Fibroblast of mammary gland (primary cell): ENCODE measurements at regions not wholly inside any gene's neighbourhood (a gene's known extent, or its start where the extent isn't known, plus 50 kb on each side); places are given as distances from the start of the nearest gene placed in this dataset.

Source experiments
- DNase-seq: peaks from one replicate; pipeline ENCODE4 v3.0.0-alpha.2; 2010; ENCODE audit warnings: low read depth
- H3K4me3 ChIP-seq: 2 replicates; pipeline ENCODE4 v1.5.1; 2011; ENCODE audit warnings: low read depth, mild to moderate bottlenecking, low read length, moderate library complexity; ENCODE audit not compliant: control insufficient read depth
- CTCF ChIP-seq: conservative IDR thresholded peaks from 2 replicates; pipeline ENCODE4 v1.5.1; 2011; ENCODE audit warnings: low read depth, low read length, inconsistent platforms; ENCODE audit not compliant: control insufficient read depth, insufficient read depth

GRCh38 chr12:108410689-108411088 is 71.6 kb upstream of the CMKLR1 start:
- no peak overlapping the region for H3K4me3 ChIP-seq
- DNase-seq: no peak
- no peak for TF ChIP-seq CTCF

- no peak for DNase-seq
- H3K4me3 ChIP-seq: no peak overlapping the region
- no peak for TF ChIP-seq CTCF
Measured at GRCh38 chr12:108409481-108409880, 70.4 kb upstream of the CMKLR1 start.

GRCh38 chr12:108403952-108404351 is 64.8 kb upstream of the CMKLR1 start:
- no peak for TF ChIP-seq CTCF
- no peak overlapping the region for H3K4me3 ChIP-seq
- DNase-seq: no peak

- DNase-seq: no peak
- H3K4me3 ChIP-seq: no peak overlapping the region
- no peak for TF ChIP-seq CTCF
Measured at GRCh38 chr12:108401964-108402363, 62.9 kb upstream of the CMKLR1 start.

- TF ChIP-seq CTCF: no peak
- no peak for DNase-seq
- no peak overlapping the region for H3K4me3 ChIP-seq
Measured at GRCh38 chr12:108400900-108401480, 61.9 kb upstream of the CMKLR1 start.

GRCh38 chr12:108400481-108400880 is 61.4 kb upstream of the CMKLR1 start:
- no peak for TF ChIP-seq CTCF
- DNase-seq: no peak
- H3K4me3 ChIP-seq: no peak overlapping the region

GRCh38 chr12:108400056-108400455 is 60.9 kb upstream of the CMKLR1 start:
- no peak for TF ChIP-seq CTCF
- DNase-seq: no peak
- H3K4me3 ChIP-seq: no peak overlapping the region
